ENCODE measurements at regions not wholly inside any gene's neighbourhood (a gene's known extent, or its start where the extent isn't known, plus 50 kb on each side); places are given as distances from the start of the nearest gene placed in this dataset.

DNA sequence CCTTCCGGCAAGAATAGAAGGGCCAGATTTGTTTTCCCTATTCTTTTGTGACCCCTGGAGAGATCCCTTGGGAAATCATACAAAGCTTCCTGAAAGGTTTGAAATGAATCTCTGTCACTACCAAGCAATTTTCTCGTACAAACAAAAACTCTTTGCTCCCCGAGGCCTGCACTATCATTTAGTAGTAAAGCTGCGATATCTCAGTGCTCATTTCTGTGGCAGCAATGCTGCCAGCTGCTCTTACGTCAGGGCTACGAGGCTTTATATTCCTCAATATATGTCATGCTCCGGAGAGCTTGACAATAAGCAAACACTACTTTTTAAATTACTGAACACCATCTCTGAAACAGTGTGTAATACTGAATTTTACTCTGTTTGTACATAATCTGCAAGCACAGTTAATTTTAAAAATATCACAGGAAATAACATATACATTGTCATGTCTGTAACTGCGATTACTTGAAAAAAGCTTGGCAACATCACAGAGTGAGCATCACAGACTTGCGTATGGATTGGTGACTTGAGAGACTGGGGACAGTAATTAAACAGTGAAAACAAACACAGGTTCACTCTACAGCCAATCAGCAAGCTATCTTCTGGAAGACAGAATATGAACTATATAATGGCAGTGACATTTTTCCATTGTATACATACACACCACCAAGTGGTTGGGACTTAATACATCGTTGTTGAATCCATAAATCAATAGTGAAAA is 403.3 kb upstream of the NETO1 start:
- no peak for DNase-seq

DNA sequence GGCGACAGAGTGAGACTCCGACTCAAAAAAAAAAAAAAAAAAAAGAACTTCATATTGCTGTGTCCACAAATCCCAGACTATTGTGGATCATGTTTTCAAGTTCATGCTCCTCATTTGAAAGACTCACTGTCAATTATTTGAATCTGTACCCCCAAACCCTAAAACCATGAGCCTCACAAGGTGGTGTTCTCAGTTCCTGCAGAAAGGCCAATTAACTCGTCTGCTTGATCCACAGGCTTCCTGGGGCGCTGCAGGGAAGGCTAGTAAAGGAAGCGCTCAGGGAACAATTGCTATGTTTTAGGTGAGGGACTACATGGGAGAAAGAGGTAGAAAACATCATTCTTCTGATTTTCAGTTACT is 396.8 kb upstream of the NETO1 start:
- no peak for DNase-seq

DNA sequence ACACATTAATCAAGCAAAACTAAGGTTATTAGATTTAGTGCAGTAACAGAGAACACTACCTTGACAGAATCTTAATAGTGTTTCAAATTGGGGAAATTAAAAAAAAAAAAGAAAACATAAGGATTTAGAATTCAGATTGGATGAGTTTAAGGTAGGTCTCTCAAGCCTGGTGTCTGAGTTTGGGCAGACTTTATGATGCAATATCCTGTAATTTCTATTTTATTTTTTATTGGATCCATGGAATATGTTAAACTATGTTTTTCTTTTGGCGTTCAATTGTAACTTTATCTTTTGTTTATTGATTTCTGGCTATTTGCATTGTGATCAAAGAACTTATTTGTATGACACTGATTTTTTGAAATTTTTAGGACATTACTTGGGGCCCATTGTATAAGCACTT is 394.1 kb upstream of the NETO1 start:
- DNase-seq = no peak

DNA sequence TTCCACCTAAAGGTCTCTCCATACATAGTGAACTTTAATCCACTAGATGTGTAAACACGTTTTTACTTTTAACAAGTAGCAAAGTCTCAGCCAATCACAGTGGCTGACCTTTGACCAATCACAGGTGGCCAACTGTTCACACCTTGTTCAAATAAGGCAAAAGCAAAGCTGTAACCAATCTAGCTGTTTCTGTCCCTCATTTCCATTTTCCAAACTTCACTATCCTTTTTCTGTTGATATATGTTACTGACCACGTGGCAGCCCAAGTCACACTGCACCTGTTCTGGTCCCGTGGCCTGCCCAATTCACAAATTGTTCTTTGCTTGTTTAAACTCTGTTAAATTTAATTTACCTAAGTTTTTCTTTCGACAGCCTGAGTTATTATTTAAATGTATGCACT is 393.5 kb upstream of the NETO1 start:
- no peak for DNase-seq

DNA sequence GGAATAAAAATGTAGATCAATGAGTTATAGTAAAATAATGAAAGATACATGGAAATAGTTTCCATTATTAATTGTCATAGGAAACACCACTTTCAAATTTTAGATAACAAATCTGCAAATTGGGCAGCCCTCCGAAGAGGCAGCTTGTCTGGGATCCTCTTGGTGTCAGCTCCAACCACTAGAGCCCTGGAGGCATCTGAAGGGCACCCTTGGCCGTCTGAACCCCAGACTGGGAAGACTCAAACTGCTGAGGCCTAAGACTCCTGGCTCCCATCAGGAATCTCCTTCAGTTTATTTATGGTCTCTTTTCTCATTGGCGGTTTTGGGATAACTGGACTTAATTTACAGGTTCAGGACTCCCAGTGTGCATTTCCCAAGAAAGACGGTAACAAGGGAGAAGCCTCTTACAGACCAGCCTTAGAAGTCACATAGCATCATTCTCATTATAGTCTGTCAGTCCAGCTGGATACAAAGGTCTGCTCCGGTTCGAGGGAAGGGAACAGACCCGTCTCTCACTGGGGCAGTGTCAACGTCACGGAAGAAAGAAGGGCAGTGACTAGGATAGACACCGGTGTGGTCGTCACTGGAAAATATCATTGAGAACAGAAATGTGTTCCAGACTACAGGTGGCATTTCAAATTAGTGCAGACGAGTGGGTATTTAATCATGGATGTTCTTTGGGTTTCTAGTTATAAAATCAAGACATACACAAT is 390.7 kb upstream of the NETO1 start:
- DNase-seq = no peak

DNA sequence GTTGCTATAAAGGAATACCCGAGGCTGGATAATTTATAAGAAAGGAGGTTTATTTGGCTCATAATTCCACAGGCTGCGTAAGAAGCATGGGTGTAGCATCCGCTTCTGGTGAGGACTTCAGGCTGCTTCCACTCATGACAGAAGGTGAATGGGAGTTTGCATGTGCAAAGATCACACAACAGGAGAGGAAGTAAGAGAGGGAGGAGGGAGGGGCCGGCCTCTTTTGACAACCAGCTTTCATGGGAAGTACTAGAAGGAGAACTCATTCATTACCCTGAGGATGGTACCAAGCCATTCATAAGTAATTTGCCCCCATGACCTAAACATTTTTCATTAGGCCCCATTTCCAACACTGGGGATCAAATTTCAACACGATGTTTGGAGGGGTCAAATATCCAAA is 386.8 kb upstream of the NETO1 start:
- no peak for DNase-seq

DNA sequence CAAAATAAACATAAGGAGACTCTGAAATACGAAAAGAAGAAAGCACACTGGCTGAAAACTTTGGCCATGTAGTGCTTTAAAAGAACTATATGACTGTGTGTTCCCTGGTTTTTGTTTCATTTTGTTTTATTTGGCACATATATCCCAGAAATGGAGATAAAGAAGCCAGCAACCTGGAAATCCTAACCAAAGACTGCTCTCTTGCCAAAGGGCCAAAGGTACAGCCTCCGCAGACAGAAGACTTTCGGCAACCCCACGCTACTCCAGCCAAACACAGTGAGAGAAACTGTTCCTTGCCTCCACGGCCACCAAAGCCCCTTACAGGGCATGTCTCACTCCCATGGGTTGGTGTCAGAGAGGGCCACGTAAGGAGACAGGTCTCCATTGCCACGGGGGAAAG is 381.2 kb upstream of the NETO1 start:
- DNase-seq = no peak

DNA sequence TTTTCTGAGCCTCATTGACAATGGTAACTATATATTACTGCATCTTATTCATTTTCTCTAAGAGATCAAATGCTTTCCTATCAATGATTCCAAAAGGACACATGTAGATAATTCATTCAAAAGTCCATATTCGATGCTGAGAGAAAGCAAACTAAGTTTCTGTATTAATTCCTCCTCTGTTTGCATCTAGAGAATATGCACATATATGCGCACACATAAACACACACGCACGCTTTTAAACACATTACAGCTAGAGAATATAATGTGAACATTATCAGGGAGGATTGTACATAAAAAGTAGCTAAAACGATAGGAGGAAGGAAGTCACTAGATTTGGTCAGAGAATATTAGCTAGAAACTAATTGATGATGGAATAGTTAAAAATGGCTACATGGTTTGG is 379.0 kb upstream of the NETO1 start:
- no peak for DNase-seq

DNA sequence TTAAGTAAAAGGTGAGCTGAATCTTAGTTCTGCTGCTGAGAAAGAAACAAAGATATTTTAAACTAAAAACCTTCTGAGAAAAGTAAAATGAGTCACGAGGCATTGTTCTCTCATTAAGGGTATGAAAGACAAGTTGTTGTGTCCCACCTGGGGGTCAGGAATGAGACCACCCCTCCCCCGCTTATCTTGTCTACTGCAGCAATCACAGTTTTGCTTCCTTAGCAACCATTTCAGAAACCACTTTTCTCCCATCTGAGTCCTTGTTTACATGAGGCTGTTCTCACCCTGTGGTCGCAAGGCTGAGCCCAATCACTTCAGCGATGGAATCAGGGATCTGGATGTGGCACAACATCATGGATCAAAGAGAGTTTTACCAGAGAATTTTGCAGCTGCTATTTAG is 377.6 kb upstream of the NETO1 start:
- no peak for DNase-seq

DNA sequence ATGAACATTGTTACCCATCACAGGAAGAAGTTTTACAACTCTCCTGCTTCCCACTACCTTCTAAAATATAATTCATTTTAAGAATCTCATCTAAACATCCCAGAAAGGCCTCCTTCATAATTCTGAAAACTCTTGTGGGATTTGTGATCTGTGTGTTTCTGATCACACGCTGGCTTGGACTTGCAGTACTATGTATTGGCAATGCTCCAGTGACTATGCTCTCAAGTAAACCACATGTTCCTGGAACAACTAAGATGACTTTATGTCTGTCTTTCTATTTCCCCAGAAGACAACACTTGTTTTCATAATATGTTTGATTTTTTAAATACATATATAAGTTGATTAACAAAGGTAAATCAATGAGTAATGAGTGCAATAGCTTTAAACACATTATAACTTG is 376.6 kb upstream of the NETO1 start:
- no peak for DNase-seq

DNA sequence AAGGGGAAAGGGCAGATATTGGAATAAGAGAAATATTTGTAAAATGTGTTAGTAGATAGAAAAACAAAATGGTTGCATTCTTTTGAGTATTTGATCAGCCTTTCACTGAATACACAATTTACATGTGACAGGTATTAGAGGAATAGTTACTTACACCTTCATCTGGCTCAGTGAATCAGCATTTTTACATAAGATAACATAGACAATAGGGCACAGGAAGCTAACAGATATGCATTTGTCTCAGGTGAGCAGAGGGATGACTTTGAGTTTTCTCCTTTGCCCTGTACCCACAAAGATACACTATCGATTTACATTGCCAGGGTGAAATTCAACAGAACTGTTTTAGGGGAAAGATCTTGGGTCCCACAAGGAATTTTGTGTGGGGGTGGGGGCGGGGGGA is 373.1 kb upstream of the NETO1 start:
- no peak for DNase-seq

DNA sequence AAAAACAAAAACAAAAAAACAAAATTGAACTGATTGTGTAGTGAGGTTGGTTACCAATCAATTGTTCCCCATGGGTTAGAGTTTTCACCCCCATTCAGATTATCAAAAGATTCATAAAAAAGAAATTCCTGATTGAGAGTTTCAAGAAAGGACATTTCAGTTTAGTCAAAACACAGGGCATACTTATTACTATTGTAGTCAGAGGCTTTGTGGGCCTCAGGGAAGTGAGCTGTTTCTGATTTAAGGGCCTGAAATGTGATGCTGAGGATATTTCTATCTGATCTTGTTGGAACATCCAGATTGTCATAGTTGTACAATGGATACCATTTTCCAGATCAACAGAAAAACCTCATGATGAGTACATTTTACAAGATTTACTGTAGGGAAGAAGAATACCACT is 368.1 kb upstream of the NETO1 start:
- DNase-seq = no peak

DNA sequence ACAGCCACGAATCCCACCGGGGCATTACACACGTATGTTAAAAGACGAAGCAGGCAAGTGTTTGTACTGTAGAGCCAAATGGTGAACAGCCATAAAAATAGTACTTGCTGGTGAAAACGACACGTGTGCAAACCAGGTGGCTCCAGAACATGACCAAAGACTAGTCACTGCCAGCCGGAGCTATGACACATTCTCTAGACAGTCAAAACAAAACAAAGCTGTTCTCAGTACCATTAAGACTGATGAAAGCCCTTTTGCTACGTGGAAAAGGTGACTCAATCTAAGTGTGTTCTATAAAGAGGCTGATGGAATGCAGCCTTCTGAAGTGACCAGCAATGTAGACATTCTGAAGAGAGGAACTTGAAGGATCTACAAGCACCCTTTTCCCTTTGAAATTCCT is 367.7 kb upstream of the NETO1 start:
- no peak for DNase-seq

DNA sequence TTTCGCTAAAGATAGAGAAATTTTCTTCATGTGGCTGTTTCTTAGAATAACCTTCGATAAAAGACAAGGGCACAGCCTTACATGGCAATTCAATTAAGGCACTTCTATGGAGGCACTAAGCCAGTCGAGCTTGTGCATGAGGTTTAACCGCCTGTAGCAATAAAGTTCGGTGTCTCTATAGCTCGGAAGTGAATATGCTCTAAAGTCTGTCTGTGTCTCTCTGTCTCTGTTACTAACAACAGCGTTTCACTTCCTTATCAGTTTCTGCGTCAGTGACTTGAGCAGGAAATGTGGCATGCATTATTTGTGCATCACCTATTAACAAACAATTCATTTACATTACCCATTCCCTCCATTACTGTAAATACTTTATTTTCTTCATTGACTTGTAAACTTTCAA is 365.1 kb upstream of the NETO1 start:
- no peak for DNase-seq

DNA sequence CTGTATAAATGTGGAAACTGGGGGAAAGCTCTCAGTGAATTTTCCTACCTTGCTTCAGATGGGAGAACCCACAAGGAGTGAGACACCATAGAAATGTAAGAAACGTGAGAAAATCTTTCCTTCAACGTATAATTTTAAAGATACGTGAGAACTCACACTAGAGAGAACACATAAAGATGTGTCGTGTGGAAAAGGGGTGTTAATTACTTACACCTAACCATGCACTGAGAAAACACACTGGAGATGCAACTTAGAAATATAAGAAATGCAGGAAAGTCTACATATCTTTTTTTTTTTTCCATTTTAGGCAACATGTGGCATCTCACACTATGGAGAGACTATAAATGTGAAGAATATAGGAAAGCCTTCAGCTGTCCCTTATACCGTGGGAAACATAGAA is 352.9 kb upstream of the NETO1 start:
- DNase-seq = no peak

DNA sequence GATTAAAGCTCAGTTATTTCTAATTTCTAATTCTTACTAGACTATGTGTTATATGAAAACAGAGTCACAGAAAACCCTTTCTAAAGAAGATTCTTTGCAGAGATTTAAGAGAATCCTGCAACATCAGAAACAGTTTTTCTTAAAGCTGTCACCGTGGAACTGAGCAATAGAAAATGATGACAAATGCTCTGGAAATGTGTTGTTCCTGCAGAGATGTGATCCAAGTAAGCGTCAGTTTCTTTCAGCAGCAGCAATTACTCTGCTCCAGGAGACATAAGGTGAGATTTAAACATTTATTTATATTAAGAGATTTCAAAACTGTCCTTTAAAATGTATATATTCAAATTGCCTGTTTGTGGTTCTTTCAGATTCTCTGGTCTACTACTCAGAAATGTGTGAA is 350.5 kb upstream of the NETO1 start:
- DNase-seq = no peak

DNA sequence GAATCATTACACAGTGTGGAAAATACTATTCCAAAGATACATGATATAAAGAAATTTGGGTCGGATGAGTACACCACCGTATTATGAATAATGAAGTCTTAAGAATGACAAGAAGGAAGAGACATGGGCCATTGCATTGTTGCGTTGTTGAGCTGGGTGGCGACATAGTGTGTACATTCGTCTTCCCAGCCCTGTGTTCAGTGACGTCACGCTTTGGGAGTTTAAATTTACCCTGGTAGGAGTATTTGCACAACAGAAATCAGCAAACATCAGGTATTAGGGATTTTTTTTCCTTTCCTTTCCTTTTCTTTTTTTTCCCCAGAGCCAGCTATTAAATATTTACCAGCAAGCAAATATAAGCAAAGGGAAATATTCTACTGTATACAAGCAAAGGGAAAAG is 347.2 kb upstream of the NETO1 start:
- DNase-seq = no peak

DNA sequence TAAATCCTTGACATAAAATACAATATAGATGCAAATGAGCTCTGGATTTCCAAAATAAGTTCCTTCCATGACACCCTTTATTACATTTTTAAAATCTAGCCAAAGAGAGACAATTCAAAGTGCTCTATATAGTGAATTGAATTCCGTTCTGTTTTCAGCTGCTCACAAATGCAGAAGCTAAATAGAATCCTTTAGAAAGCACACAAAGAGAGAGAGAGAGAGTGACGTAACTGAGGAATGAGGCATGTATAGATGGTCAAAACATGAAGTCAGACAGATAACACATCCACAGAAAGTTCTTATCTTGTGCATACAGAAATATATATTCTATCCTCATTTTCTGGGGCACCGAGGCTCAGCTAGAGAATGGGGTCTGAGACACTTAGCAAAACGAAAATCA is 344.7 kb upstream of the NETO1 start:
- DNase-seq = no peak

DNA sequence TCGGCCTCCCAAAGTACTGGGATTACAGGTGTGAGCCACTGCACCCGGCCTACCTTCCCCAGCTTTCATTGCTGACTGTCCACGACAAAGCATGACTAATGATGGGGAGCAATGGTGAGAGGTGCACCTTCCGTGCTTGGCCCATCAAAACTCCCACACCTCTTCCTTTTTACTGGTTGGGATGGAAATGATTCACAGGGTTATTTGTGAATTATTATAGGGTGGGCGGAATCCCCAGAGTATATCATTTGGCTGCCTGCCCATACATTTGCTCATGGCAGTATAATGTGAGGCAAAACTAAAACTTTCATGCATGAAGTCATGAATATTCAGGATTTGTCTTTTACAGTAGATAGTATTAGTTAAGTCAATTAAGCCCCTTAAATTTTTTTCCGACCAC is 334.2 kb upstream of the NETO1 start:
- DNase-seq = no peak

DNA sequence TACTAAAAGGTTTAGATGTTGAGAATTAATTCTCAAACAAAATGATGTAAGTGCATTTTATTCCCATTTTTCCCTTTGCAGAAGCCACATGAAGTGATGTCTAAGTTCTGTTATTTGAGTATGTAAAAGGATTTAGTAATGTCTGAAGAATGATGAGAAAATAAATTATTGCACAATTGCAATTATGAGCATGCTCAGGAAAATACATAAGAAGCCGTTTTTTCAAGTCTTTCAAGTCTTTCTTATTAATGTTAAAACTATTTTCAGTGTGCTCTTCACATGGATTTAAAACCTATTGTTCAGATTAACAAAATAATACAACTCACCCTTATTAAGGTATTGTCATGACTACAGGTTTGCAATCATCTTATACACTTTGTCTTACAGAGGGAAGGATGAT is 331.4 kb upstream of the NETO1 start:
- DNase-seq = no peak

DNA sequence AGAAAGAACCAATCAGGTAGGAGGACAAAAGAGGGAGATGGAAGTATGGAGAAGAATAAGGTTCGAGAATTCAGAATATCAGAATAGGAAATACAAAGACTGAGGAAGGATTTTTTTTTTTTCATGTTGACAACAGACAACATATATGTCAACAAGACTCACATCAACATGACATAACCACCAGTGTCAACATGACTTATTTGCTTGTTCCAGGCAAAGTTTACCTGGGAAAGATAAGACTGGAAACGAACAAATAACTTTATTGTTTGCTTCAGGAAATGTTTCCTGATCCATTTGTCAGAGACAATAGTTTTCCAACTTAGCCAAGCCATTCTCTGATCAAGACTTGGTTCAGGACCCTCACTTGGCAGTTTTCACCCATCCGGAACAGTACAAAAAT is 321.9 kb upstream of the NETO1 start:
- no peak for DNase-seq

DNA sequence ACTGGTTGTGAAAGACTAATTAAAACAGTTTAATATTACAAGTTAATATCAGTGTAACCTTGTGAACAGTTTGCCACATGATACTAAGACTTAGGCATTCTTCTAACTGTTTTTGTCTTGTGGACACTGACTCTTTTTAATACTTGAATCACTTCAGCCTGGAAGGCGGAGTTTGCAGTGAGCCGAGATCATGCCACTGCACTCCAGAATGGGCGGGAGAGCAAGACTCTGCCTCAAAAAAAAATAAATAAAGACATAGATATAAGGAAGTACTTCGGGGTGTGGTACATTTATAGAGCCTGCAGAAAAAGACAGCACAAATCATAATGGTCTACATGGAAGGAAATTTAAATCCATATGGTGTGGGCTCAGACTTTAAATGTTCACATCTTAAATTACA is 300.4 kb upstream of the NETO1 start:
- no peak for DNase-seq

DNA sequence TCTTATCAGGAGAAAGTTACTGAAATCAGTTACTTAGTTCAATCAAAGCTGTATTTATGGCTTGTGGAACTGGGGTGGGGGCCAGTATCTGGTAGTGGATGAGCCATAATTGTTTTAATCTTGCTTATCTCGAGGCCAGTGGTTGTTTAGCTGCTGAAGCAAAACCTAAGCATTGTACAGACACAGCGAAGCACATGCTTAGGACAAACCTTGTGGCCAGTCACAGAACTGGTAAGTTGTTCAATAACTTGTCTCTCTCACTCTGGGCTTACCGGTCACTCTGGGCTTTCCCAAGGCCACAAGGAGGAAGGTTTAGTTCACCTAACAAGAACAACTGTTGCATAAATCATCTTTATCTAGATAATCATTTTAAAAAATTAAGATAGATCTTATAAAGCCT is 296.6 kb upstream of the NETO1 start:
- no peak for DNase-seq

DNA sequence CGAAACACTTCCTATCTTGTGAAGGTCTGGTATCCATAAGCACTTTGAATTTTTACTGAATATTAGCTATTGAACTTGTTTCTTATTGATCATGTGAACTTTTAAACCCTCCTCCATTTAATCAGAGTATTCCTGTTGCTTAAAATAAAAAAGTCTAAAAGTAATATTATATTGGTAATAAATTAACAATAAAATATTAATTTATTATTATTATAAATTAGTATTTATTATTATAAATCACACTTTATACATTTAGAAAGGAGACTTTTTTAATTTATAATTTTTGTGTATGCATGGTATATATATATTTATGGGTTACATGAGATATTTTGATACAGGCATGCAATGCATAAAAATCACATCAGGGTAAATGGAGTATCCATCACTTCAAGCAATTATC is 295.4 kb upstream of the NETO1 start:
- DNase-seq = no peak

DNA sequence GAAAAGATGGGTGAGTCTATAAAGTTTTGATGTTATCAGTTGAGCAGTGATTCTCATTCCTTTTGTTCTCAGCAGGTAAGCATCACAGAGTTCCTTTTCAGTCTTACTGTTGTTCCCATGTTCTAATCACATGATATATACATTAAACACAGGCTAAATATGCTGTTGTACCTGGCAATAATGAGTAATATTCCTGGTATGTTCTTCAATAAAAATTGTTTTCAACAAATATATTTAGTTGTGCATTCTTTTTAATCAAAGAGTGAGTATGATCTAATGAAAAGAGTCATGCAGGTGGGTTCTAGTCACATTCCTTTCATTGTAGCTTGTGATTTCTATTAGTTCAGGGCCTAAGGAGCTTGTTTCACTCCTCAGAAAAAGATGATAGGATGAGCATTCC is 288.3 kb upstream of the NETO1 start:
- no peak for DNase-seq

All from activated CD8-positive, alpha-beta memory T cell treated with anti-CD3 and anti-CD28 coated beads for 24 hours (primary cell).